Kidney epithelial cell (primary cell): ENCODE measurements at regions not wholly inside any gene's neighbourhood (a gene's known extent, or its start where the extent isn't known, plus 50 kb on each side); places are given as distances from the start of the nearest gene placed in this dataset.

Experiments
- DNase-seq: peaks from one replicate; pipeline ENCODE4 v3.0.0-alpha.2; 2010; ENCODE audit warnings: low read depth
- H3K27me3 ChIP-seq: 2 replicates; pipeline ENCODE4 v1.6.0; 2011; ENCODE audit warnings: low read length; ENCODE audit not compliant: control insufficient read depth, insufficient read depth
- H3K36me3 ChIP-seq: 2 replicates; pipeline ENCODE4 v1.5.1; 2011; ENCODE audit warnings: low read length; ENCODE audit not compliant: control insufficient read depth, insufficient read depth
- H3K4me3 ChIP-seq: 2 replicates; pipeline ENCODE4 v1.5.1; 2011; ENCODE audit warnings: low read depth, mild to moderate bottlenecking, control low read depth, low read length
- TF ChIP-seq, protein P1 (sequence below): IDR thresholded peaks from 2 replicates; pipeline ENCODE4 v1.5.1; 2011; ENCODE audit warnings: mild to moderate bottlenecking, moderate library complexity, low read length, control low read depth, inconsistent platforms; ENCODE audit not compliant: insufficient read depth, poor library complexity, severe bottlenecking

DNA sequence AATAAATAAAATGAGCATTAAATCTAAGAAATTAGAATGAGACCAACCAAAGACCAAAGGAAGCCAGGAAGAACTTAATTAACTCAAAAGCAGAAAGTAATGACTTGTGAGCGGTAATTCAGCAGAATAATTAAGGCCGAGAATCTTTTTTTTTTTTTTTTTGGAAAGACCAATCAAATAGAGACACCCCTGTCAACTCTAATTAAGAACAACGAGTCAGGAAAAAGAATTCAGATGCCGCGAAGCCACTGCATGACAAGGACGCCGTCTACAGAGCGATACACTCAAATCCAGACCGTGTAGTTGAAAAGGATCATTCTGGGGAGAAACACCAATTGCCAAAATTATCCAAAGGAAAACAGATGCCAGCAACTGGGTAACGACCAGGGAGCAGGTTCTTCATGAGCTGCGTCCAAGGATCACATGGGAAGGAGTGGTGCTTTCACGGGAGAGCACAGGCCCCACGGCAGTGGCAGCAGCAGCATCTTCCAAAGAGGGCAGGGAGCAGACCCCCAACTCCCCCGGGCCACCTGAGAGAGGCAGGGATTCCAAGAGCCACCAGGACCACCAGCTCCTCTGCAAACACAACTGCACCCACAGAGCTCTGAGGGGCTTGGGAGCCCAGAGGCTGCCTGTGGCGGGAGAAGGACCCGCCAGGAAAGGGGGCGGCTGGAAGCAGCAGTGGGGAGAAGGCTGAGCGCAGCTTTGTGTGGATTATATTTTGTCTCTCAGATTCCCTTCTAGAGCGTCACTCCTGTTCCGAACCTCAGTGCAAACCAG lies 469.8 kb downstream of the BRD1 start:
- H3K4me3 ChIP-seq = no peak overlapping the region
- DNase-seq = no peak
- H3K27me3 ChIP-seq = no peaks in the 10 kb centered on the region
- TF ChIP-seq, protein P1, sequence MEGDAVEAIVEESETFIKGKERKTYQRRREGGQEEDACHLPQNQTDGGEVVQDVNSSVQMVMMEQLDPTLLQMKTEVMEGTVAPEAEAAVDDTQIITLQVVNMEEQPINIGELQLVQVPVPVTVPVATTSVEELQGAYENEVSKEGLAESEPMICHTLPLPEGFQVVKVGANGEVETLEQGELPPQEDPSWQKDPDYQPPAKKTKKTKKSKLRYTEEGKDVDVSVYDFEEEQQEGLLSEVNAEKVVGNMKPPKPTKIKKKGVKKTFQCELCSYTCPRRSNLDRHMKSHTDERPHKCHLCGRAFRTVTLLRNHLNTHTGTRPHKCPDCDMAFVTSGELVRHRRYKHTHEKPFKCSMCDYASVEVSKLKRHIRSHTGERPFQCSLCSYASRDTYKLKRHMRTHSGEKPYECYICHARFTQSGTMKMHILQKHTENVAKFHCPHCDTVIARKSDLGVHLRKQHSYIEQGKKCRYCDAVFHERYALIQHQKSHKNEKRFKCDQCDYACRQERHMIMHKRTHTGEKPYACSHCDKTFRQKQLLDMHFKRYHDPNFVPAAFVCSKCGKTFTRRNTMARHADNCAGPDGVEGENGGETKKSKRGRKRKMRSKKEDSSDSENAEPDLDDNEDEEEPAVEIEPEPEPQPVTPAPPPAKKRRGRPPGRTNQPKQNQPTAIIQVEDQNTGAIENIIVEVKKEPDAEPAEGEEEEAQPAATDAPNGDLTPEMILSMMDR = no peak
- H3K36me3 ChIP-seq = no peaks in the 10 kb centered on the region

DNA sequence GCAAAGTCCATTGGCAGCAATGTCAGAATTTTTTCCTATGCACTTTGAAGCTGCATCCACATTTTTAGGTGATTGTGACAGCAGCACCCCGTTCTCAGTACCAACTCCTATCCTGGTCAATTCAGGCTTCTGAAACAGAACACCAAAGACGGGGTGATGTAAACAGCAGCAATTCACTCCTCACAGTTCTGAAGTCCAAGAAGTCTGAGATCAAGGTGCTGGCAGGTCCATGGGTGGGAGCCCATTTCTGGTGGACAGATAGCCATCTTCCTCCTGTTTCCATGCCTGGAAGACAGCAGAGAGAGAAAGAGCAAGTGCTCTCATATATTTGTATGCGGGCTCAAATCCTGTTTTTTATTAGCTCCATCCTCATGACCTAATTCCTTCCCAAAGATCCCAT lies 471.2 kb downstream of the BRD1 start:
- TF ChIP-seq, protein P1 = no peak
- DNase-seq = no peak
- Histone ChIP-seq H3K36me3 (no peaks in the 10 kb centered on the region), H3K4me3 (no peak overlapping the region), H3K27me3 (no peaks in the 10 kb centered on the region)

DNA sequence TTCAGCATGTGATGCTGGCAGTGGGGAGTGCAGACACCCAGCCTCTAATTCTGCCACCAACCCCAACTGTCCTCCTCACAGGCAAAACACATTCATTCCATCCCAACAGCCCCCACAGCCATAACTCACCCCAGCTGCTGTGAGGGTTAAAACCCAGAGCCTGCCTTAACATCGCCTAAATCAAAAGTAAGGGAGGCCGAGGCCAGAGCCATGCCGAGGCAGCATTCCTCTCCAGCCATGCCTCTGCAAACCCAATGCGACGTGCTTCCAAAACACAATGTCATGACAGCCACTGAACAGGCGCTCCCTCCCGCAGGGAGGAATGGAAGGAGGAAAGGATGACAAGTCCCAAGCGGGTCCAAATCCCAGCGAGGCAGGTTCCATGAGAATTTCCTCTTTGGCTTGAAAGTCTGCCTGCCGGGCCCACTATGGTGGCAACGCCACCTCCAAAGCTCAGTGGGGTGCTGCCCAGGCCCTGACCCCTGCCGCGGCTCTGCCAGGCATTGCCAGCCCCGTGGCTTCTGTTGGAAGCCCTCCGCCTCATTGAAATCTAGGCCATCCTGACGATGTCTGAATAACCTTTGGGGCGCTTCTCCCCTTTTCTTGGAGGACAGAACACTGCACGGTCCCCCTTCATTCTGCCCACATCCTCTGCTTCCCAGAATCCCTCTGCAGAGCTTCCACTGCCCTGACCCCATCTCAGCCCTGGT lies 472.3 kb downstream of the BRD1 start:
- no peak for DNase-seq
- Histone ChIP-seq H3K36me3 (no peaks in the 10 kb centered on the region), H3K4me3 (no peak overlapping the region), H3K27me3 (no peaks in the 10 kb centered on the region)
- TF ChIP-seq, protein P1 = no peak

DNA sequence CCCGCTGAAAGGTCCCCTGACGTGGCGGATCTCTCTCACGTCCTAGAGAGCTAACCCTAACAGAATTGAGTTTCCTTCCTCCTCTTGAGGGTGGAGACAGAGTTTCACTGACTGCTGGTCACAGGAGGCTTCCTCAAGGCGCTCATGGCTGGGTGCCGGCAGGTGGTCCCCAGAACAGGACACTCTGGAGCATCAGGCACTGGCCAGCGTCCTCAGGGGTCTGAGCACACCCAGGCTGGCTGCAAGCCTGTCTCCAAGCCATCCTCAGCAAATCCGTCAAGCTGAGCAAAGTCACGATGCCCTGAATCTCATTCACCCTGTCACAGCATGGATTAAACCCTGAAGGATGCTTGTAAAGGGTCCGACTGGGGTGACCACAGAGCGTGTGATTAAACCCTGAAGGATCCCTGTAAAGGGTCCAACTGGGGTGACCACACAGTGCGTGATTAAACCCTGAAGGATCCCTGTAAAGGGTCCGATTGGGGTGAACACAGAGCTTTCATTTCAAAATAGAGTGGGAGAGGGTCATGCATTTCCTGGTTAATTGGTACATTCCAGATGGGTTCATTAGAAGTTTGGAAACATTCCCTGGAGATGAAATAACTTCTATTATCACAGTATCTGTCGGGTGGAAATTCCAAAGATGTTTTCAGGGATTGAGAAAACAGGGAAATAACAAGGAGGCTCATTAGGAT lies 473.0 kb downstream of the BRD1 start:
- H3K27me3 ChIP-seq = no peaks in the 10 kb centered on the region
- DNase-seq = no peak

DNA sequence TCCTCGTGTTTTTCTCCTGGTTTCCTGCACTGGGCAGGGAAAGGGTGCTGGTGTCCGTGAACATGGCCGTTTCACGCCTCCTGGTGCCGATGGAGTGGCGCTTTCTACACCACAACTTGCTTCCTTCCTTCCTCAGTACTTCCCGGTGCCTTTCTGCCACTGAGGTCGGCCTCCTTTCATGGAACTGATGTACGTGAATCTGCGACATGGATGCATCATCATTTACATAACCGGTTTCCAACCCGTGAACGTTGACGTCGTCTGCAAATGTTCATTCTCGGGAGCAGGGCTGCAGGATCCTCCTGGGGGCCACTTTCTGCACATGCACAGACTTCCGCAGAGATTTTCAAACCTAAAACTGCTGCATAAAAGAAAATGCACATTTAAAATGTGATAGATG lies 474.4 kb downstream of the BRD1 start:
- Histone ChIP-seq H3K27me3 (no peaks in the 10 kb centered on the region), H3K36me3 (no peaks in the 10 kb centered on the region), H3K4me3 (no peak overlapping the region)
- no peak for DNase-seq
- TF ChIP-seq, protein P1 = no peak

More for the DNA sequence above, 473.0 kb downstream of the BRD1 start:
- H3K4me3 ChIP-seq = no peak overlapping the region
- H3K36me3 ChIP-seq = no peaks in the 10 kb centered on the region
- TF ChIP-seq, protein P1 = no peak
